ENCODE measurements at regions not wholly inside any gene's neighbourhood (a gene's known extent, or its start where the extent isn't known, plus 50 kb on each side); places are given as distances from the start of the nearest gene placed in this dataset.

DNA sequence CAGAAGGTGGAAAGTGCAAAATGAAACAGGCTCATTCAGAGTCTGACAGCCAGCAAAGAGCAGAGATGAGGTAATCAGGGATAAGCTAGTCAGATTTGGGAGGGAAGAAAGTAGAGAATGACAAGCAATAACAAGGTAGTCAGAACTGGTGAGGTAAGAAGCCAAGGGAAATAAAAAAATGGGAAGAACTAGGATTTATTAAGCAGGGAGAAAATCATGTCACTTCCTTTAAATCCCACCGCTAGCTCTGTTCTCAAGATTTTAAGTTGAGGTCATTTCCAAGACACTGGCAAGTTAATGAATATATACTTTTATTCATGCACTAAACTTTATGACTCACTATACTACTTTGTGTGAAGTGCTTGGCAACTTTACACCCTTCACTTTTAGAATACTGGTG lies 1106.8 kb downstream of the IGSF11 start:
- no peak for DNase-seq

- no peak for DNase-seq
These were observed 1105.8 kb downstream of the IGSF11 start for GRCh38 chr3:117928836-117929235.

GRCh38 chr3:117932441-117932840 lies 1102.2 kb downstream of the IGSF11 start:
- DNase-seq = no peak

DNA sequence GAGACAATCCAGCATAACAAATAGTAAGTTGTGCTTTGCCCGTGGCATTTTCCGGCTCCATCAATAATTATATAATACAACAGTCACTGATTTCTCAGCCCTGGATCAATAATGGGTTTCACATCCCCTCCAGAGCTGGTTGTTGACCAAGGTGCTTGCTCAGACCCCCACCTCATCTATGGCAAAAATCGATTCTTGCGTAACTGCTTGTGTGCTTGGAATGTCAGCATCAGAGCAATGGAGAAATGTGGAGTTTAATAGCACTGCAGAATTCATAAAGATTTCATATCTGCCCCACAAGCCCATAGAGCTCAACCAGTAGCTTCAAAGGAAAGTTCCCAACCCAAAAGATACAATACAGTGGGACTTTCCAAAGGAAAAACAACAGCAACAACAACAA lies 1098.5 kb downstream of the IGSF11 start:
- DNase-seq = no peak

- DNase-seq = no peak
These were observed 1095.7 kb downstream of the IGSF11 start for GRCh38 chr3:117938974-117939373.

GRCh38 chr3:117939425-117940027 lies 1095.1 kb downstream of the IGSF11 start:
- no peak for DNase-seq

- no peak for DNase-seq
These were observed 1093.6 kb downstream of the IGSF11 start for GRCh38 chr3:117941015-117941414.

DNA sequence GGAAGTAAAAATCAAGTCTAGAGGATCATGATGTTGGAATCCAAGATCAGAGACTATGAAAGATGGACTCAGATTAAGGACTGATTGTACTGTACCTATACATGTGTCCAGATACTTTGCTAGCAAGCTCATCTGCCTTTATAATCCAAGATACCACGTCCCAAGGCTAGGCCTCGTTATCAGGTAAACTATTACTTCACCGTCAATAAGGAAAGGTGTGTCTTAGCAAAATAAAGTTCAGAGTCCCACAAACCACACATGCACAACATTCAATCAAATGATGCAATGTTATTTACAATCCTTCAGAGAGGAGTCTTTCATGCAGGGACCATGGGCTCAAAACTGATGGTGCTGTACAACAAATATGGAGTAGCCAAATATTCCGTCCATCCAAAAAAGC lies 1092.9 kb downstream of the IGSF11 start:
- DNase-seq = no peak

- DNase-seq = no peak
These were observed 1080.5 kb downstream of the IGSF11 start for GRCh38 chr3:117954131-117954530.

DNA sequence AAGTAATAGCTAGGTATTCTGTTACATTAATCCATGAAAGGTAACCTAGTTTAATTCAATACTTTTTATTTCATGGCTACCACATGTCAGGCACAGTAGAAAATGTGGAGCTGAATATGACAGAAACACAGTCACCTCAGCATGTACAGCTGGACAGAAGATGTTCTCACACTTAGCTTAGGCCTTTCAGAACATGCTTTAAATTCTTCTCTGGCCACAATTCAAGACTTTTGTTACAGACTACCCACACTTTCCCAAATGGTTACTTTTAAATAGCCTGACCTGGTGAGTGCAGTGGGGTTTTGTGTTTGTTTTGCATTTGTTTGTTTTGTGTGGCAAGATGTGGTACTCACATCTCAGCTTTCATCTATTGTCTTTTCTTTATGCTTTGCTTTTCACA lies 1079.5 kb downstream of the IGSF11 start:
- no peak for DNase-seq

- no peak for DNase-seq
These were observed 1076.6 kb downstream of the IGSF11 start for GRCh38 chr3:117958027-117958426.

DNA sequence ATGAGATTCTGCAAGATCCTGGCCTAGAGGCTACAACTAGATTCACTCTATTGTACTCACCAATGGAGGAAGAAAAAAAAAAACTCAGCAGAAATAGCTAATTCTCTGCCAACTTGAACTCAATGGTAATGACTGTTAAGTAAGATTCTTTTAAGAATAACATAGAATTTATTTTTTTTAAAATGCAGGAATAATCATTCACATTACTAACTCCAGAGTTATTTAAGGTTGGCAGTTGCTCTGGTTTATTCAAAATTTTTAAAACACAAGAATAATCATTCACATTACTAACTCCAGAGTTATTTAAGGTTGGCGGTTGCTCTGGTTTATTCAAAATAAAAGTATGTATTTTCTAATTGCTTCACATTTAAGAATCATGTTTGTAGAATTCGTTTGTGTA lies 1071.9 kb downstream of the IGSF11 start:
- no peak for DNase-seq

DNA sequence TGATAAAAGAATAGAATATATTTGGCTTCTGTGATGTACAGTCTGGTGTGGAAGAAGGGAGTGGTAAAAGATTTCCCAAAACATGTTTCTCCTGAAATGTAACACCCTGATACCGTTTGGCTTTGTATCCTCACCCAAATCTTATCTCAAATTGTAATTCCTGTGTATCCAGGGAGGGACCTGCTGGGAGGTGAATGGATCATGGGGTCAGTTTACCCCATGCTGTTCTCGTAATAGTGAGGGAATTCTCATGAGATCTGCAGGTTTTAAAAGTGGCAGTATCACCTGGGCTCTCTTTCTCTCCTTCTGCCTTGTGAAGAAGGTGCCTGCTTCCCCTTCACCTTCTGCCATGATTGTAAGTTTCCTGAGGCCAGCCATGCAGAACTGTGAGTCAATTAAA lies 1070.8 kb downstream of the IGSF11 start:
- no peak for DNase-seq

DNA sequence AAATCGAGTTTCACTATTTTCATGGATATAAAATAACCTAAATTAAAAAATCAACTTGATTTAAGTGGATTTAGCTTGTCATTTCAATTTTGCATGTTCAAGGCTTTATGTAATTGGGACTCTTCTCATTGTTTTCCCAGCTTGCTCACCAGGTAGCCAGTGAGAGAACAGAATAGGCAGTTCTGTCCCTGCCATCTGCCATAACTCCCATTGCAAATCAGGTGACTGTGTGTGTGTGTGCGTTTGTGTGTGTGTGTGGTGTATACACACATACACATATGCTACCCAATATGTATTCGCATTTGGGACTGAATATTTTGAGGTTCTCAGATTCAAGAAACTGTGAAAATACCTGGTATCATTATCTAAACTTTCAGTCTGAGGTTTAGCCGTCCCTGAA lies 1069.8 kb downstream of the IGSF11 start:
- DNase-seq = no peak

GRCh38 chr3:117977504-117978228 lies 1057.0 kb downstream of the IGSF11 start:
- no peak for DNase-seq

DNA sequence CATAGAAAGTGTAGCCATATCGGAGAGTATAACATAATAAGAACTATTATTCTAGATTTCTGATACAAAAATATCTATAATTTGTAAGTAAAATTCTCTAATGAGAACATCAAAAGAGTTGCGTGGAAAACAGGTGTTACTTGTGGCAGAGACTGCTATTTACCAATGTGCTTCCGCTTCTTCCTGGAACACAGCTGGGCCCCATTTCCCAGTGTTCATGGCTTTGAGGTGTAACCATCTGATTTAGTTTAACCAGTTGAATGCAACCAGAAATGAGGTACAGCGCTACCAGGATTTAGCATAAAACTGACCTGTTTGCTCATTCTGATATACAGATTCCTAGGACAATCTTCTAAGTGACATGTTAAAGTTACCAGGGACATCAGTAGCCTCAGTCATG lies 1055.2 kb downstream of the IGSF11 start:
- DNase-seq = no peak

GRCh38 chr3:117987256-117987655 lies 1047.4 kb downstream of the IGSF11 start:
- no peak for DNase-seq

GRCh38 chr3:117989982-117990381 lies 1044.7 kb downstream of the IGSF11 start:
- DNase-seq = no peak

- DNase-seq = no peak
These were observed 1044.0 kb downstream of the IGSF11 start for GRCh38 chr3:117990627-117991026.

- no peak for DNase-seq
These were observed 1038.7 kb downstream of the IGSF11 start for GRCh38 chr3:117995842-117996437.

DNA sequence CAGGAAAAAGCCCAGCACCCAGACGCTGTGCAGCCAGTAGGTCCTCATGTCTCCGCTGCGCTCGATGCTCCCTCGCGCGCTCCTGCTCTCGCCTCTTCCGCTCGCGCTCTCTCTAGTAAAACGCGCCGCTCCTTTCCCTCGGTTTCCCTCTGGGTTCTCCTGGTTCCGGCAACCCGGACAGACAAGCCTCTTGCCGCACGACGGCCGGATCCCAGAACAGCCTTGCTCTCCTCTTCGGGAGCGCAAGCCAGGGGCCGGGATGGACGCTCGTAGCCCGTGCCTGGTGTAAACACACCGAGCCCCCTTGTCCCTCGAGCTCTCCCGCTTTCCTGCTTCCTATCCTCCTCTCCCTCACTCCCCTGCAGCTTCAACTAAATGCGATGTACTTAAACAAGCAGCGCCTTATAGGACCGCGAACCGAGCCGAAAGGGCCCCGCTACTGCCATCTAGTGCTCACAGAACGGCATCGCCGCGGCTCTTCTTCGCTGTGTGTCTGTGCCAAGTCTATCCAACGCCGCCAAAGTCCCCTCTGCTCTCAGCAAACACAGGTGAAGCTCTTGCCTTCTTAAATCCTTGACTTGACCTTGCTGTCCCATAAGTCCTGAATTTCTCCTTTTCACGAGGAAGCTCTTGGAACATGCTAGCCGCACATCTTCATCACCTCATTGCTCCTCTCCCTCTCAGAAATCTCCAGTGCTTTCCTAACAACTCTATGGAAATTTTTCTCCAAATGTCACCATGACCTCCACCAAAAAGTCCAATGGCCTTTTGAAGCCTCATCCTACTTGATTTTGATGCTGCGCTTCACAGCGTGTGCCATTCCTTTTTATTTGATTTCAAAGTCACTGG lies 1037.2 kb downstream of the IGSF11 start:
- peak; percentile 21 for DNase-seq

- DNase-seq = no peak
These were observed 1036.6 kb downstream of the IGSF11 start for GRCh38 chr3:117998071-117998470.

DNA sequence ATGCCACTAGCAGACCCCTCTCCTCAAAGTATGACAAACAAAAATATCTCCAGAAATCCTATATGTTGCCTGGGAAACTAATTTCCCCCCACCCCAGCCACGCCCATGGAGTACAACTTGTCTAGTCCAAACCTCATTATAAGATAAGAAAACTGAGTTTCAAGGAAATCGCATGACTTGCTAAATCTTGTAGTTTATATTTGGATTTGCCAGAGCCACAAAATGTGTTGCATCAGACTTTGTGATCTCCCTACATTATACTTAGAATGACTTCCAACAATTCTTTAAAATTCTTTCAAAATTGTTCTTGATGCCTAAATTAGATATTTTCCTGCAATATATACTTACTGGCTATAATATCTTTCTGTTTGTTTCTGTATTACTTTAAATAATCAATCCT lies 1034.4 kb downstream of the IGSF11 start:
- no peak for DNase-seq

DNA sequence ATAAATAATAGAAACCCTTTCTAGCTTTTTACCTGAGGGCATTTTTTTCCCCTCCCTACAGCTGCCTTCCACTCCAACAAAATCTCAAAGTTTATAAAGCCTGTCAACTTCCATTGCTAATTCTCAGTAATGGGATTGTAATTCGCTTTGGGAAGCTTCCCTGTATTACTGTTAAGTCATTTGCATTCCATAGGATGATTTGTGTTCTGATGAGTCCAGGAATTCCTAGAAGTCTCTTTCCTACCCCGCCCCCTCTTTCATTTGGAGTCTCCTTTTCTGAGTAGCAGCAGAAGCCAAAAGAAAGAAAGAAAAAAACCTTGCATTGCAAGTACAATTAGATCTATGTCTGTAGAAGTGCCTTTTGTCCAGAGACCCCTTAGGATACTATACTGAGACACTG lies 1033.3 kb downstream of the IGSF11 start:
- DNase-seq = no peak

Measured in activated T-cell treated with anti-CD3 and anti-CD28 coated beads, Interleukin-2, amount 50 U/mL, for 1 hour (primary cell).